H9 (cell line): ENCODE measurements at regions not wholly inside any gene's neighbourhood (a gene's known extent, or its start where the extent isn't known, plus 50 kb on each side); places are given as distances from the start of the nearest gene placed in this dataset.

Experiments
- DNase-seq: peaks from one replicate; pipeline ENCODE4 v3.0.0-alpha.2; 2017
- H2AFZ ChIP-seq: one replicate; pipeline ENCODE4 v1.6.1; 2013; ENCODE audit warnings: mild to moderate bottlenecking, low read length, control low read depth, moderate library complexity
- H2AK5ac ChIP-seq: 2 replicates; pipeline ENCODE4 v1.6.1; 2013; ENCODE audit warnings: low read length, control low read depth, mixed read lengths; ENCODE audit not compliant: insufficient read length
- H2BK120ac ChIP-seq: one replicate; pipeline ENCODE4 v1.6.1; 2013; ENCODE audit warnings: low read depth, mild to moderate bottlenecking, low read length, control low read depth, inconsistent platforms; ENCODE audit not compliant: poor library complexity, severe bottlenecking
- H2BK12ac ChIP-seq: 2 replicates; pipeline ENCODE4 v1.6.1; 2013; ENCODE audit warnings: low read length, control low read depth, mixed read lengths, low read depth; ENCODE audit not compliant: insufficient read length
- H2BK15ac ChIP-seq: 2 replicates; pipeline ENCODE4 v1.6.1; 2013; ENCODE audit warnings: low read depth, low read length, control low read depth
- H2BK20ac ChIP-seq: one replicate; pipeline ENCODE4 v1.6.1; 2013; ENCODE audit warnings: low read depth, mild to moderate bottlenecking, low read length, control low read depth, inconsistent platforms; ENCODE audit not compliant: poor library complexity, severe bottlenecking
- H2BK5ac ChIP-seq: 2 replicates; pipeline ENCODE4 v1.6.1; 2013; ENCODE audit warnings: low read length, control low read depth, mixed read lengths; ENCODE audit not compliant: insufficient read length
- H3K14ac ChIP-seq: 2 replicates; pipeline ENCODE4 v1.6.1; 2013; ENCODE audit warnings: low read length, control low read depth; ENCODE audit not compliant: insufficient read depth
- H3K18ac ChIP-seq: 2 replicates; pipeline ENCODE4 v1.6.1; 2013; ENCODE audit warnings: low read depth, mild to moderate bottlenecking, mixed read lengths, low read length, control low read depth; ENCODE audit not compliant: insufficient read length
- H3K23ac ChIP-seq: 2 replicates; pipeline ENCODE4 v1.6.1; 2013; ENCODE audit warnings: low read length, control low read depth, mixed read lengths, low read depth; ENCODE audit not compliant: insufficient read length
- H3K23me2 ChIP-seq: 2 replicates; pipeline ENCODE4 v1.6.1; 2013; ENCODE audit warnings: low read depth, mild to moderate bottlenecking, mixed read lengths, low read length, control low read depth; ENCODE audit not compliant: insufficient read length, poor library complexity, severe bottlenecking
- H3K27ac ChIP-seq: 2 replicates; pipeline ENCODE4 v1.5.1; 2013; ENCODE audit warnings: low read length, control low read depth, mixed read lengths, low read depth; ENCODE audit not compliant: insufficient read length
- H3K27me3 ChIP-seq: 2 replicates; pipeline ENCODE4 v1.6.1; 2013; ENCODE audit warnings: low read length, control low read depth, inconsistent platforms; ENCODE audit not compliant: insufficient read depth
- H3K4ac ChIP-seq: 2 replicates; pipeline ENCODE4 v1.6.1; 2013; ENCODE audit warnings: low read depth, mild to moderate bottlenecking, control low read depth, inconsistent platforms, low read length, moderate library complexity
- H3K4me1 ChIP-seq: 2 replicates; pipeline ENCODE4 v1.6.1; 2013; ENCODE audit warnings: low read length, control low read depth, inconsistent platforms; ENCODE audit not compliant: insufficient read depth
- H3K4me2 ChIP-seq: 2 replicates; pipeline ENCODE4 v1.6.1; 2013; ENCODE audit warnings: low read length, control low read depth, mixed read lengths; ENCODE audit not compliant: insufficient read length, insufficient read depth
- H3K56ac ChIP-seq: 2 replicates; pipeline ENCODE4 v1.6.1; 2013; ENCODE audit warnings: low read depth, mild to moderate bottlenecking, mixed read lengths, low read length, control low read depth; ENCODE audit not compliant: insufficient read length
- H3K79me1 ChIP-seq: 2 replicates; pipeline ENCODE4 v1.6.1; 2013; ENCODE audit warnings: low read depth, mild to moderate bottlenecking, moderate library complexity, low read length, control low read depth, inconsistent platforms; ENCODE audit not compliant: insufficient read depth, poor library complexity, severe bottlenecking
- H3K79me2 ChIP-seq: 2 replicates; pipeline ENCODE4 v1.6.1; 2013; ENCODE audit warnings: low read length, control low read depth, inconsistent platforms; ENCODE audit not compliant: insufficient read depth
- H3K9ac ChIP-seq: 2 replicates; pipeline ENCODE4 v1.6.1; 2013; ENCODE audit warnings: low read length, control low read depth, mixed read lengths; ENCODE audit not compliant: insufficient read length; ENCODE audit errors: extremely low read depth
- H3K9me3 ChIP-seq: one replicate; pipeline ENCODE4 v1.6.1; 2013; ENCODE audit warnings: low read depth, low read length, inconsistent platforms; ENCODE audit not compliant: control insufficient read depth
- H3T11ph ChIP-seq: one replicate; pipeline ENCODE4 v1.6.1; 2013; ENCODE audit warnings: mild to moderate bottlenecking, low read length, control low read depth, inconsistent platforms
- H4K20me1 ChIP-seq: one replicate; pipeline ENCODE4 v1.6.1; 2013; ENCODE audit not compliant: control insufficient read depth, insufficient read length, insufficient read depth
- H4K5ac ChIP-seq: 2 replicates; pipeline ENCODE4 v1.6.1; 2013; ENCODE audit warnings: low read depth, mild to moderate bottlenecking, mixed read lengths, low read length, control low read depth; ENCODE audit not compliant: insufficient read length
- H4K8ac ChIP-seq: replicated peaks from 2 replicates; pipeline ENCODE4 v1.6.1; 2013; ENCODE audit warnings: low read length, control low read depth, mixed read lengths, low read depth; ENCODE audit not compliant: insufficient read length
- H4K91ac ChIP-seq: 2 replicates; pipeline ENCODE4 v1.6.1; 2013; ENCODE audit warnings: low read depth, mild to moderate bottlenecking, moderate library complexity, mixed read lengths, low read length, control low read depth; ENCODE audit not compliant: insufficient read length
- H3K27ac Mint-ChIP-seq, 3 experiments: 2 replicates in 2 of 3; 3 replicates in 1 of 3; pipeline ENCODE4 v1.8.0; 2020 to 2021; ENCODE audit warnings: mixed read lengths in 3 of 3, mild to moderate bottlenecking in 1 of 3, moderate library complexity in 1 of 3
- H3K27me3 Mint-ChIP-seq: 2 replicates; pipeline ENCODE4 v1.8.0; 2021; ENCODE audit warnings: low read depth, mild to moderate bottlenecking, moderate library complexity, mixed read lengths
- H3K36me3 Mint-ChIP-seq, 3 experiments: 2 replicates in 2 of 3; 3 replicates in 1 of 3; pipeline ENCODE4 v1.8.0; 2020 to 2021; ENCODE audit warnings: low read depth in 3 of 3, mixed read lengths in 3 of 3; ENCODE audit not compliant: insufficient read depth in 1 of 3
- H3K4me1 Mint-ChIP-seq, 2 experiments: 2 replicates each; pipeline ENCODE4 v1.8.0; 2020; ENCODE audit warnings: mixed read lengths in 2 of 2
- H3K4me3 Mint-ChIP-seq, 2 experiments: 2 replicates in 1 of 2; 3 replicates in 1 of 2; pipeline ENCODE4 v1.8.0; 2020 to 2021; ENCODE audit warnings: mild to moderate bottlenecking in 2 of 2, mixed read lengths in 2 of 2, moderate library complexity in 1 of 2
- H3K9me3 Mint-ChIP-seq, 2 experiments: 2 replicates in 1 of 2; 3 replicates in 1 of 2; pipeline ENCODE4 v1.8.0; 2020; ENCODE audit warnings: mild to moderate bottlenecking in 2 of 2, mixed read lengths in 2 of 2, moderate library complexity in 1 of 2
- WGBS: extraction: QIAGEN DNeasy Blood & Tissue Kit; methylation state at CpG from one replicate; pipeline ENCODE4 v1.1.7; 2013; ENCODE audit warnings: missing lambda C conversion rate, low lambda C conversion rate, mixed read lengths; ENCODE audit not compliant: insufficient read length; ENCODE audit errors: extremely low coverage; 5-methylcytosine and 5-hydroxymethylcytosine counted together
- TF ChIP-seq, protein P1 (sequence below): fragments of 200-600 bp; sonication (generic); conservative IDR thresholded peaks from 3 replicates; pipeline ENCODE4 v1.8.0; 2021; ENCODE audit warnings: antibody characterized with exemption, mild to moderate bottlenecking

DNA sequence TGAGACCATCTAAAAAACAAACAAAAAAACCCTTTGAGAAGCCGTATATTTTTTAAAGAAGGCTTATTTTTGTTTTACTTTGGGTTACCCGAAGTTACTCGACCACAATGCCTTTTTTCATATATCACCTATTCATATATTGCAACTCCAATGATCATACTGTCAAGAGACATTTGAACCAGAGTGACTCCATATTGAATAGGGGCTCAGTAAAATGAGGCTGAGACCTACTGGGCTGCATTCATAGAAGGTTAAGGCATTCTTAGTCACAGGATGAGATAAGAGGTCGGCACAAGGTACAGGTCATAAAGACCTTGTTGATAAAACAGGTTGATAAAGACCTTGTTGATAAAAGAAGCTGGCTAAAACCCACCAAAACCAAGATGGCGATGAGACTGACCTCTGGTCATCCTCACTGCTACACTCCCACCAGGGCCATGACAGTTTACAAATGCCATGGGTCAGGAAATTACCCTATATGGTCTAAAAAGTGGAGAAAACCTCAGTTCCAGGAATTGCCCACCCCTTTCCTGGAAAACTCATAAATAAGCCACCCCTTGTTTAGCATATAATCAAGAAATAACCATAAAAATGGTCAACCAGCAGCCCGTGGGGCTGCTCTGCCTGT, 50.0 kb upstream of the PKP2 start:
- Histone ChIP-seq H3K56ac (no peak overlapping the region), H3K4ac (no peak overlapping the region), H2BK20ac (no peak overlapping the region), H3K9me3 (no peaks in the 10 kb centered on the region), H3K4me1 (no peaks in the 10 kb centered on the region), H3K23me2 (no peaks in the 10 kb centered on the region), H3K23ac (no peak overlapping the region), H2BK15ac (no peak overlapping the region), H2AK5ac (no peak overlapping the region), H2BK12ac (no peak overlapping the region), H4K91ac (no peak overlapping the region), H3K18ac (no peak overlapping the region), H3K14ac (no peak overlapping the region), H4K8ac (no peak overlapping the region), H3K79me2 (no peaks in the 10 kb centered on the region), H3K27ac (no peak overlapping the region), H2BK5ac (no peak overlapping the region), H3K9ac (no peak overlapping the region), H2AFZ (no peak overlapping the region), H4K20me1 (no peaks in the 10 kb centered on the region), H3T11ph (no peak overlapping the region), H3K27me3 (no peaks in the 10 kb centered on the region), H3K4me2 (no peak overlapping the region), H3K79me1 (no peaks in the 10 kb centered on the region), H4K5ac (no peak overlapping the region), H2BK120ac (no peak overlapping the region)
- H3K27me3 Mint-ChIP-seq = no peaks in the 10 kb centered on the region
- no peak overlapping the region for H3K27ac Mint-ChIP-seq
- no peaks in the 10 kb centered on the region for H3K4me1 Mint-ChIP-seq
- no peak for DNase-seq
- TF ChIP-seq, protein P1, sequence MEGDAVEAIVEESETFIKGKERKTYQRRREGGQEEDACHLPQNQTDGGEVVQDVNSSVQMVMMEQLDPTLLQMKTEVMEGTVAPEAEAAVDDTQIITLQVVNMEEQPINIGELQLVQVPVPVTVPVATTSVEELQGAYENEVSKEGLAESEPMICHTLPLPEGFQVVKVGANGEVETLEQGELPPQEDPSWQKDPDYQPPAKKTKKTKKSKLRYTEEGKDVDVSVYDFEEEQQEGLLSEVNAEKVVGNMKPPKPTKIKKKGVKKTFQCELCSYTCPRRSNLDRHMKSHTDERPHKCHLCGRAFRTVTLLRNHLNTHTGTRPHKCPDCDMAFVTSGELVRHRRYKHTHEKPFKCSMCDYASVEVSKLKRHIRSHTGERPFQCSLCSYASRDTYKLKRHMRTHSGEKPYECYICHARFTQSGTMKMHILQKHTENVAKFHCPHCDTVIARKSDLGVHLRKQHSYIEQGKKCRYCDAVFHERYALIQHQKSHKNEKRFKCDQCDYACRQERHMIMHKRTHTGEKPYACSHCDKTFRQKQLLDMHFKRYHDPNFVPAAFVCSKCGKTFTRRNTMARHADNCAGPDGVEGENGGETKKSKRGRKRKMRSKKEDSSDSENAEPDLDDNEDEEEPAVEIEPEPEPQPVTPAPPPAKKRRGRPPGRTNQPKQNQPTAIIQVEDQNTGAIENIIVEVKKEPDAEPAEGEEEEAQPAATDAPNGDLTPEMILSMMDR = no peak
- no peaks in the 10 kb centered on the region for H3K9me3 Mint-ChIP-seq
- WGBS = no CpG with 5 or more reads among the region's 6 CpGs
- H3K4me3 Mint-ChIP-seq = no peak overlapping the region
- H3K36me3 Mint-ChIP-seq = no peaks in the 10 kb centered on the region
